ENCODE measurements at regions not wholly inside any gene's neighbourhood (a gene's known extent, or its start where the extent isn't known, plus 50 kb on each side); places are given as distances from the start of the nearest gene placed in this dataset.

- no peak overlapping the region for H3K27ac ChIP-seq (ENCODE audit: extremely low read depth, low read depth, low read length)
- no peak overlapping the region for H3K4me3 ChIP-seq (ENCODE audit: low read depth, low read length)
- ChIA-PET CTCF (no interaction called here), POLR2A (no interaction called here)
- no peaks in the 10 kb centered on the region for H3K36me3 ChIP-seq (ENCODE audit: control insufficient read depth in 2 of 2, insufficient read depth in 1 of 2, low read length in 2 of 2)
- TF ChIP-seq ZNF792 (tag by site-specific recombination; IDR thresholded peaks at IDR 0.05) (no peak), ZNF571 (tag by site-specific recombination; IDR thresholded peaks at IDR 0.05) (no peak), ZBTB49 (tag by site-specific recombination; IDR thresholded peaks at IDR 0.05; ENCODE audit: low read depth) (no peak), ZNF544 (tag by site-specific recombination; IDR thresholded peaks at IDR 0.05) (no peak), ZNF449 (tag by site-specific recombination; IDR thresholded peaks at IDR 0.05) (no peak), PRDM10 (tag by site-specific recombination; IDR thresholded peaks at IDR 0.05) (no peak), ZBTB26 (tag by site-specific recombination; optimal IDR thresholded peaks at IDR 0.05) (no peak), ZNF394 (tag by site-specific recombination; IDR thresholded peaks at IDR 0.05; ENCODE audit: borderline replicate concordance) (no peak), ZNF416 (tag by site-specific recombination; IDR thresholded peaks at IDR 0.05) (no peak), ZNF121 (tag by site-specific recombination; IDR thresholded peaks at IDR 0.05) (no peak)
- H3K4me1 ChIP-seq (ENCODE audit: control insufficient read depth, insufficient read depth, low read length) = no peaks in the 10 kb centered on the region
- H3K9me3 ChIP-seq (ENCODE audit: control insufficient read depth, insufficient read depth, low read depth, low read length) = no peaks in the 10 kb centered on the region; the same call in 1 of the 2 replicates
Measured at GRCh38 chrX:39827951-39828350, 269.8 kb downstream of the BCOR start.

- POLR2A ChIA-PET = interaction anchor here (0.5 kb wide), 1 partner anchor 197 kb away, joined by 11 read pairs; no protein-coding TSS in a partner anchor
- TF ChIP-seq GLIS2 (tag by site-specific recombination; IDR thresholded peaks at IDR 0.05) (no peak), AEBP2 (tag by site-specific recombination; IDR thresholded peaks at IDR 0.05; ENCODE audit: borderline replicate concordance) (no peak), ZBTB21 (tag by site-specific recombination; IDR thresholded peaks at IDR 0.05) (no peak), PRDM1 (tag by site-specific recombination; IDR thresholded peaks at IDR 0.05) (no peak), KLF7 (tag by site-specific recombination; IDR thresholded peaks at IDR 0.05; ENCODE audit: borderline replicate concordance) (no peak), BCL11B (tag by site-specific recombination; IDR thresholded peaks at IDR 0.05; ENCODE audit: low read depth) (no peak), ZNF549 (tag by site-specific recombination; IDR thresholded peaks at IDR 0.05) (no peak), REPIN1 (tag by site-specific recombination; IDR thresholded peaks at IDR 0.05; ENCODE audit: low read depth) (no peak), YY2 (tag by site-specific recombination; IDR thresholded peaks at IDR 0.05) (no peak), ZNF23 (tag by site-specific recombination; IDR thresholded peaks at IDR 0.05; ENCODE audit: borderline replicate concordance) (no peak), ZNF10 (tag by site-specific recombination; IDR thresholded peaks at IDR 0.05) (no peak), FEZF1 (tag by site-specific recombination; IDR thresholded peaks at IDR 0.05) (no peak), ZFHX2 (tag by site-specific recombination; conservative IDR thresholded peaks at IDR 0.05) (no peak), ZNF155 (tag by site-specific recombination; IDR thresholded peaks at IDR 0.05) (no peak), ZNF548 (tag by site-specific recombination; IDR thresholded peaks at IDR 0.05) (no peak), KLF1 (tag by site-specific recombination; IDR thresholded peaks at IDR 0.05) (no peak), ZNF677 (tag by site-specific recombination; IDR thresholded peaks at IDR 0.05) (no peak)
Measured at GRCh38 chrX:39828971-39829370, 268.8 kb downstream of the BCOR start.

More at GRCh38 chrX:39828971-39829370, 268.8 kb downstream of the BCOR start:
- no peak overlapping the region for H3K4me3 ChIP-seq (ENCODE audit: low read depth, low read length)
- no peak overlapping the region for H3K27ac ChIP-seq (ENCODE audit: extremely low read depth, low read depth, low read length)
- CTCF ChIA-PET = interaction anchor here (0.6 to 0.8 kb wide), 2 partner anchors 24 to 574 kb away, joined by 3 read pairs; no protein-coding TSS in a partner anchor
- no peaks in the 10 kb centered on the region for H3K36me3 ChIP-seq (ENCODE audit: control insufficient read depth in 2 of 2, insufficient read depth in 1 of 2, low read length in 2 of 2)
- H3K4me1 ChIP-seq (ENCODE audit: control insufficient read depth, insufficient read depth, low read length) = no peaks in the 10 kb centered on the region
- H3K9me3 ChIP-seq (ENCODE audit: control insufficient read depth, insufficient read depth, low read depth, low read length) = no peaks in the 10 kb centered on the region

Data from HEK293 (cell line).